ENCODE measurements at regions not wholly inside any gene's neighbourhood (a gene's known extent, or its start where the extent isn't known, plus 50 kb on each side); places are given as distances from the start of the nearest gene placed in this dataset.

DNA sequence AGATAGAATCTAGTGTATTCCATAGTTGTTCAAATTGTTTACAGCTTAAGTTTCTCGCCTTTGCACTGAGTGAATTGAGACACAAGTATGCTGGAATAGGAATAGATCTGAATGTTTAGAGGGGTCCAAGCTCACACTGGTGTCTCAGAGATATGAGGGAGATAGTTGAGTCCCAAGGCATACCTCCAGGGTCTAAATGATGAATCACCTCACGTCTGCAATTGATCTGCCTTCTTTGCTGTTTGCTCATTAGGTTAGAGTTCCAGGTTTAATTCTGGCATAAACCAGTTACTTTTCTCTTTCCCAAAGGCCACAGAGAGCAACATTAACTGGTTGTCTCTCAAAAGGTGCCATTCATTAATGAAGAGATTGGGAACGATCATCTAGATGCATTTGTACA lies 106.3 kb upstream of the MME start:
- H3K27ac ChIP-seq (ENCODE audit: low read depth, low read length): no peak overlapping the region
- no peaks in the 10 kb centered on the region; the same call in 1 of the 2 replicates for H3K4me1 ChIP-seq (ENCODE audit: control insufficient read depth, insufficient read depth, low read length)
- no peak overlapping the region for H3K4me3 ChIP-seq (ENCODE audit: low read depth, low read length)
- no peaks in the 10 kb centered on the region for H3K27me3 ChIP-seq (ENCODE audit: control insufficient read depth, insufficient read depth, low read length)
- H3K9ac ChIP-seq (ENCODE audit: low read depth, low read length): no peak overlapping the region
- H3K36me3 ChIP-seq (ENCODE audit: control insufficient read depth, insufficient read depth, low read length): no peaks in the 10 kb centered on the region
- no peaks in the 10 kb centered on the region; the same call in 1 of the 2 replicates for H3K9me3 ChIP-seq (ENCODE audit: control insufficient read depth, insufficient read depth, low read length)

GRCh38 chr3:154972951-154973350 lies 107.2 kb upstream of the MME start:
- Histone ChIP-seq H3K4me3 (ENCODE audit: low read depth, low read length) (no peak overlapping the region), H3K27ac (ENCODE audit: low read depth, low read length) (no peak overlapping the region), H3K9me3 (ENCODE audit: control insufficient read depth, insufficient read depth, low read length) (no peaks in the 10 kb centered on the region), H3K27me3 (ENCODE audit: control insufficient read depth, insufficient read depth, low read length) (no peaks in the 10 kb centered on the region), H3K9ac (ENCODE audit: low read depth, low read length) (no peak overlapping the region), H3K4me1 (ENCODE audit: control insufficient read depth, insufficient read depth, low read length) (no peaks in the 10 kb centered on the region; the same call in 1 of the 2 replicates), H3K36me3 (ENCODE audit: control insufficient read depth, insufficient read depth, low read length) (no peaks in the 10 kb centered on the region)

GRCh38 chr3:154971771-154972326 lies 108.3 kb upstream of the MME start:
- no peaks in the 10 kb centered on the region for H3K36me3 ChIP-seq (ENCODE audit: control insufficient read depth, insufficient read depth, low read length)
- H3K27ac ChIP-seq (ENCODE audit: low read depth, low read length): no peak overlapping the region
- no peak overlapping the region for H3K4me3 ChIP-seq (ENCODE audit: low read depth, low read length)
- H3K4me1 ChIP-seq (ENCODE audit: control insufficient read depth, insufficient read depth, low read length): no peaks in the 10 kb centered on the region; the same call in 1 of the 2 replicates
- no peaks in the 10 kb centered on the region for H3K27me3 ChIP-seq (ENCODE audit: control insufficient read depth, insufficient read depth, low read length)
- H3K9me3 ChIP-seq (ENCODE audit: control insufficient read depth, insufficient read depth, low read length): no peaks in the 10 kb centered on the region
- no peak overlapping the region for H3K9ac ChIP-seq (ENCODE audit: low read depth, low read length)

DNA sequence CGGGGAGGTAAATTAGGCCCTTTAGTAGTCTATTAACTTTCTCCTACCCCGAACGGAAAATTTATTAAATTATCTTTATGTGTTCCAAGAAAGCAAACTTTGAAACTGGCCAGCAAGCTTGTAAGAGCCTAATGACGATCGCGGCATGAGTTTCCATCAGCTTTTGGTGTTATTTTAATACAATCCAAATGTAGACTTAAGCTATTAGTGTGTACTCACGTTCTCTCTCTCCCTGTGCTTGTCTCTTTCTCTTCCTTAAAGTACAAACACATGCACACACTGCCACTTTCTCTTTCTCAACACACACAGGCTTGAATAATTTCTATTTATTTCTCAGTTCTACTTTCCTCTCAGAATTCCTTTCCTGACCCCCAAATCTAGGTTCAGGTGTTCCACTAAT lies 108.8 kb upstream of the MME start:
- Histone ChIP-seq H3K27ac (ENCODE audit: low read depth, low read length) (no peak overlapping the region), H3K4me3 (ENCODE audit: low read depth, low read length) (no peak overlapping the region), H3K36me3 (ENCODE audit: control insufficient read depth, insufficient read depth, low read length) (no peaks in the 10 kb centered on the region), H3K9ac (ENCODE audit: low read depth, low read length) (no peak overlapping the region), H3K27me3 (ENCODE audit: control insufficient read depth, insufficient read depth, low read length) (no peaks in the 10 kb centered on the region), H3K9me3 (ENCODE audit: control insufficient read depth, insufficient read depth, low read length) (no peaks in the 10 kb centered on the region), H3K4me1 (ENCODE audit: control insufficient read depth, insufficient read depth, low read length) (no peaks in the 10 kb centered on the region; the same call in 1 of the 2 replicates)

GRCh38 chr3:154970797-154971196 lies 109.3 kb upstream of the MME start:
- no peak overlapping the region for H3K4me3 ChIP-seq (ENCODE audit: low read depth, low read length)
- H3K9me3 ChIP-seq (ENCODE audit: control insufficient read depth, insufficient read depth, low read length): no peaks in the 10 kb centered on the region
- H3K27ac ChIP-seq (ENCODE audit: low read depth, low read length): no peak overlapping the region
- no peaks in the 10 kb centered on the region for H3K27me3 ChIP-seq (ENCODE audit: control insufficient read depth, insufficient read depth, low read length)
- H3K36me3 ChIP-seq (ENCODE audit: control insufficient read depth, insufficient read depth, low read length): no peaks in the 10 kb centered on the region
- no peak overlapping the region for H3K9ac ChIP-seq (ENCODE audit: low read depth, low read length)
- H3K4me1 ChIP-seq (ENCODE audit: control insufficient read depth, insufficient read depth, low read length): no peaks in the 10 kb centered on the region; the same call in 1 of the 2 replicates

DNA sequence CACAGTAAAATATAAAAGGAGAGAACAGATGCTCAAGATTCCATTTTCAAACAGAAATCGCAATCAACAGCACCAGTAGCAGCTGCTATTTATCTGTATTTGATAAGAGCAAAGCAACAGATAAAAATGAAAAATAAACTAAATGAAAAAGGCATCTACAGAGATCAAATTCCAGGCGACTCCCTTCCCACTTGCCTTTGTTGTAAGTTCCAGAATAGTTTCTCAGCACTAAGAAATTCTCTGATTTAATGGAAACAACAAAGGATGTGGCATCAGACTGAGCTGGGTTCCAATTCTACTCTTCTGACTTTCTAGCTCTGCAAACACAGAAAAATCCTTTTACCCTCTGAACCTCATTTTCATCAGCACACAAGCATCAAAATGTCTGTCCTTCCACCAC lies 110.8 kb upstream of the MME start:
- H3K36me3 ChIP-seq (ENCODE audit: control insufficient read depth, insufficient read depth, low read length): no peaks in the 10 kb centered on the region
- no peaks in the 10 kb centered on the region for H3K9me3 ChIP-seq (ENCODE audit: control insufficient read depth, insufficient read depth, low read length)
- H3K4me1 ChIP-seq (ENCODE audit: control insufficient read depth, insufficient read depth, low read length): no peaks in the 10 kb centered on the region; the same call in 1 of the 2 replicates
- H3K4me3 ChIP-seq (ENCODE audit: low read depth, low read length): no peak overlapping the region
- H3K9ac ChIP-seq (ENCODE audit: low read depth, low read length): no peak overlapping the region
- no peak overlapping the region for H3K27ac ChIP-seq (ENCODE audit: low read depth, low read length)
- no peaks in the 10 kb centered on the region for H3K27me3 ChIP-seq (ENCODE audit: control insufficient read depth, insufficient read depth, low read length)

- no peak overlapping the region for H3K4me3 ChIP-seq (ENCODE audit: low read depth, low read length)
- no peak overlapping the region for H3K9ac ChIP-seq (ENCODE audit: low read depth, low read length)
- no peaks in the 10 kb centered on the region for H3K9me3 ChIP-seq (ENCODE audit: control insufficient read depth, insufficient read depth, low read length)
- no peaks in the 10 kb centered on the region for H3K36me3 ChIP-seq (ENCODE audit: control insufficient read depth, insufficient read depth, low read length)
- H3K27ac ChIP-seq (ENCODE audit: low read depth, low read length): no peak overlapping the region
- H3K27me3 ChIP-seq (ENCODE audit: control insufficient read depth, insufficient read depth, low read length): no peaks in the 10 kb centered on the region
- H3K4me1 ChIP-seq (ENCODE audit: control insufficient read depth, insufficient read depth, low read length): no peaks in the 10 kb centered on the region; the same call in 1 of the 2 replicates
These were observed 113.0 kb upstream of the MME start for GRCh38 chr3:154967090-154967489.

DNA sequence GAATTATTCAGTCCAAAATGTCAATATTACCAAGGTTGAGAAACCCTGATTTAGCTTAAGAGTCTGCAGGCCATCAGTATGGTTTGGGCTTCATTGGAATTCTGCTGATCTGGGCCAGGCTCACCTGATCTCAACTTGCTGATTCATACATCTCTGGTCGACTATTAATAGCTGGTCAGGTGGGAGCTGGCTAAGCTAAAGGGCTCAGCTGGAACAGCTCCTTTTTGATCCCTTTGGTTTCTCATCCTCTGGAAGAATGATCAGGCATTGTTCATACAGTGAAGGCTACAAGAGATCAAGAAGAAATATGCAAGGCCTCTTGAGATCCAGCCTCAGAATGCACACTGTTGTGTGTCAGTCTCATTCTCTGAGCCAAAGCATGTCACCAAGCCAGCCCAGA lies 123.3 kb upstream of the MME start:
- Histone ChIP-seq H3K4me3 (ENCODE audit: low read depth, low read length) (no peak overlapping the region), H3K27me3 (ENCODE audit: control insufficient read depth, insufficient read depth, low read length) (no peaks in the 10 kb centered on the region), H3K9me3 (ENCODE audit: control insufficient read depth, insufficient read depth, low read length) (0 out of 2 replicates have a peak, but pooled peaks cover under 1% of the 10 kb centered on the region), H3K4me1 (ENCODE audit: control insufficient read depth, insufficient read depth, low read length) (no peaks in the 10 kb centered on the region), H3K36me3 (ENCODE audit: control insufficient read depth, insufficient read depth, low read length) (no peaks in the 10 kb centered on the region), H3K9ac (ENCODE audit: low read depth, low read length) (no peak overlapping the region), H3K27ac (ENCODE audit: low read depth, low read length) (no peak overlapping the region)

DNA sequence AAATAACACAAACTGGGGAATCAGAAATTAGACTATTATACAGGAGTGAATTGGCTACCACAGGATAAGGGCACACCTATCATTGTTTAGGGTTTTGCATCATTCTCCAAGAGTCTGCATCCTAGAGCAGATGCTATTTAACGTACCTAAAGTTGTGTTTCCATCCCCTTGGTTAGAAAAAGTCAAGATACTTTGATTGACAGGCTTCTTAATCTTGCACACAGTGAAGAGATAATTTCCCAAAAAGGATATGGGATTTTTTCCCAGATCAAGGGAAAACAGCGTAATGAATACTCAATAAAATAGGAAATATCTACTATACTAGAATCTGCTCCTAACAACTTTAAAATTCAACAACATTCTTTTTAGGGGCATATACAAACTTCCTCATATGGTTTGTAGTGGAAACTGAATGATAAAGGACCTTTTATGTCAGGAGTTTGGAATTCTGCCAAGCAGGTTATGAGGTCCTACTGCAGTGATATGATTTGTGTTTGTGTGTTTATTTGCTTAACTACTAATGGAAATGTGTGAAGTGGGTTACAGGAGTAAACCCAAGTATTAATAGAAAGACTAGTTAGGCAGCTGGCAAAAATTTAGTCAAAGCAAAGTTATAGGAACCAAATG lies 124.1 kb upstream of the MME start:
- no peaks in the 10 kb centered on the region for H3K36me3 ChIP-seq (ENCODE audit: control insufficient read depth, insufficient read depth, low read length)
- H3K27ac ChIP-seq (ENCODE audit: low read depth, low read length): no peak overlapping the region
- H3K4me3 ChIP-seq (ENCODE audit: low read depth, low read length): no peak overlapping the region
- H3K4me1 ChIP-seq (ENCODE audit: control insufficient read depth, insufficient read depth, low read length): no peaks in the 10 kb centered on the region
- no peak overlapping the region for H3K9ac ChIP-seq (ENCODE audit: low read depth, low read length)
- 0 out of 2 replicates have a peak, but pooled peaks cover 6% of the 10 kb centered on the region for H3K9me3 ChIP-seq (ENCODE audit: control insufficient read depth, insufficient read depth, low read length)
- H3K27me3 ChIP-seq (ENCODE audit: control insufficient read depth, insufficient read depth, low read length): no peaks in the 10 kb centered on the region

DNA sequence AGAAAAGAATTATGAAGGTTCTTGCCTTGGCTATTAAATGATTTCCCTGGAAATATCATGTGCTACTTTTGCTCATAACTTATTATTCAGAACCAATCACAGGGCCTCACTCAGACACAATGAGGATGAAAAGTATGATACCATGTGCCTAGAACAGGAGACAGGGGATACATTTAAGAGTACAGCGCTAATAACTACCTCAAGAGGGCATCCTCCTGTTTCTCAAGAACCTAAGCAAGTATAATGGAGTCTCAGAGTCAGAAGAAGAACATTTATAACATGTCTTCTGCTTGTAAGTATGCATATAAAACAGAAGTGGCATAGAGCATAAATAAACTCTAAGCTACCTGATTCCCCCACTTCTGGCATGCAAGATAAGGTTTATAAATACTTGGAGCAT lies 125.4 kb upstream of the MME start:
- Histone ChIP-seq H3K36me3 (ENCODE audit: control insufficient read depth, insufficient read depth, low read length) (no peaks in the 10 kb centered on the region), H3K27ac (ENCODE audit: low read depth, low read length) (no peak overlapping the region), H3K9me3 (ENCODE audit: control insufficient read depth, insufficient read depth, low read length) (0 out of 2 replicates have a peak, but pooled peaks cover 6% of the 10 kb centered on the region), H3K9ac (ENCODE audit: low read depth, low read length) (no peak overlapping the region), H3K27me3 (ENCODE audit: control insufficient read depth, insufficient read depth, low read length) (no peaks in the 10 kb centered on the region), H3K4me1 (ENCODE audit: control insufficient read depth, insufficient read depth, low read length) (no peaks in the 10 kb centered on the region), H3K4me3 (ENCODE audit: low read depth, low read length) (no peak overlapping the region)

- no peaks in the 10 kb centered on the region for H3K4me1 ChIP-seq (ENCODE audit: control insufficient read depth, insufficient read depth, low read length)
- no peak overlapping the region for H3K4me3 ChIP-seq (ENCODE audit: low read depth, low read length)
- H3K9me3 ChIP-seq (ENCODE audit: control insufficient read depth, insufficient read depth, low read length): 0 out of 2 replicates have a peak, but pooled peaks cover 6% of the 10 kb centered on the region
- no peak overlapping the region for H3K9ac ChIP-seq (ENCODE audit: low read depth, low read length)
- no peaks in the 10 kb centered on the region for H3K36me3 ChIP-seq (ENCODE audit: control insufficient read depth, insufficient read depth, low read length)
- H3K27ac ChIP-seq (ENCODE audit: low read depth, low read length): no peak overlapping the region
- H3K27me3 ChIP-seq (ENCODE audit: control insufficient read depth, insufficient read depth, low read length): no peaks in the 10 kb centered on the region
These were observed 126.6 kb upstream of the MME start for GRCh38 chr3:154953538-154953937.
